AG09319 (cell line): ENCODE measurements at regions not wholly inside any gene's neighbourhood (a gene's known extent, or its start where the extent isn't known, plus 50 kb on each side); places are given as distances from the start of the nearest gene placed in this dataset.

Source experiments
- DNase-seq: peaks from one replicate; pipeline ENCODE4 v3.0.0-alpha.2; 2010; ENCODE audit warnings: low read depth; ENCODE audit errors: extremely low read depth
- CTCF ChIP-seq: IDR thresholded peaks from 2 replicates; pipeline ENCODE4 v1.5.1; 2011; ENCODE audit warnings: low read depth, mild to moderate bottlenecking, inconsistent platforms, low read length, moderate library complexity

- DNase-seq: no peak
- TF ChIP-seq CTCF: peak; percentile 17
Measured at GRCh38 chrX:139203651-139204570, 326.6 kb upstream of the F9 start.

GRCh38 chrX:139202742-139203420 is 327.7 kb upstream of the F9 start:
- DNase-seq: no peak
- no peak for TF ChIP-seq CTCF

GRCh38 chrX:139201924-139202323 is 328.6 kb upstream of the F9 start:
- no peak for TF ChIP-seq CTCF
- no peak for DNase-seq

GRCh38 chrX:139200793-139201192 is 329.7 kb upstream of the F9 start:
- no peak for TF ChIP-seq CTCF
- DNase-seq: peak; percentile 37

GRCh38 chrX:139200346-139200745 is 330.2 kb upstream of the F9 start:
- no peak for DNase-seq
- no peak for TF ChIP-seq CTCF

- DNase-seq: no peak
- no peak for TF ChIP-seq CTCF
Measured at GRCh38 chrX:139199933-139200332, 330.6 kb upstream of the F9 start.

- TF ChIP-seq CTCF: no peak
- no peak for DNase-seq
Measured at GRCh38 chrX:139198936-139199335, 331.6 kb upstream of the F9 start.
